Choroid plexus epithelial cell (primary cell): ENCODE measurements at regions not wholly inside any gene's neighbourhood (a gene's known extent, or its start where the extent isn't known, plus 50 kb on each side); places are given as distances from the start of the nearest gene placed in this dataset.

Source experiments
- DNase-seq: peaks from one replicate; pipeline ENCODE4 v3.0.0-alpha.2; 2010; ENCODE audit warnings: low read depth
- H3K4me3 ChIP-seq: 2 replicates; pipeline ENCODE4 v1.5.1; 2011; ENCODE audit warnings: low read depth, mild to moderate bottlenecking, control low read depth, low read length, moderate library complexity
- TF ChIP-seq, protein P1 (sequence below): conservative IDR thresholded peaks from 2 replicates; pipeline ENCODE4 v1.5.1; 2011; ENCODE audit warnings: low read depth, mild to moderate bottlenecking, control low read depth, inconsistent platforms, low read length, moderate library complexity

GRCh38 chr2:212669761-212670160 is 131.2 kb upstream of the ERBB4 start:
- TF ChIP-seq, protein P1, sequence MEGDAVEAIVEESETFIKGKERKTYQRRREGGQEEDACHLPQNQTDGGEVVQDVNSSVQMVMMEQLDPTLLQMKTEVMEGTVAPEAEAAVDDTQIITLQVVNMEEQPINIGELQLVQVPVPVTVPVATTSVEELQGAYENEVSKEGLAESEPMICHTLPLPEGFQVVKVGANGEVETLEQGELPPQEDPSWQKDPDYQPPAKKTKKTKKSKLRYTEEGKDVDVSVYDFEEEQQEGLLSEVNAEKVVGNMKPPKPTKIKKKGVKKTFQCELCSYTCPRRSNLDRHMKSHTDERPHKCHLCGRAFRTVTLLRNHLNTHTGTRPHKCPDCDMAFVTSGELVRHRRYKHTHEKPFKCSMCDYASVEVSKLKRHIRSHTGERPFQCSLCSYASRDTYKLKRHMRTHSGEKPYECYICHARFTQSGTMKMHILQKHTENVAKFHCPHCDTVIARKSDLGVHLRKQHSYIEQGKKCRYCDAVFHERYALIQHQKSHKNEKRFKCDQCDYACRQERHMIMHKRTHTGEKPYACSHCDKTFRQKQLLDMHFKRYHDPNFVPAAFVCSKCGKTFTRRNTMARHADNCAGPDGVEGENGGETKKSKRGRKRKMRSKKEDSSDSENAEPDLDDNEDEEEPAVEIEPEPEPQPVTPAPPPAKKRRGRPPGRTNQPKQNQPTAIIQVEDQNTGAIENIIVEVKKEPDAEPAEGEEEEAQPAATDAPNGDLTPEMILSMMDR = no peak
- DNase-seq = no peak
- no peak overlapping the region for H3K4me3 ChIP-seq

DNA sequence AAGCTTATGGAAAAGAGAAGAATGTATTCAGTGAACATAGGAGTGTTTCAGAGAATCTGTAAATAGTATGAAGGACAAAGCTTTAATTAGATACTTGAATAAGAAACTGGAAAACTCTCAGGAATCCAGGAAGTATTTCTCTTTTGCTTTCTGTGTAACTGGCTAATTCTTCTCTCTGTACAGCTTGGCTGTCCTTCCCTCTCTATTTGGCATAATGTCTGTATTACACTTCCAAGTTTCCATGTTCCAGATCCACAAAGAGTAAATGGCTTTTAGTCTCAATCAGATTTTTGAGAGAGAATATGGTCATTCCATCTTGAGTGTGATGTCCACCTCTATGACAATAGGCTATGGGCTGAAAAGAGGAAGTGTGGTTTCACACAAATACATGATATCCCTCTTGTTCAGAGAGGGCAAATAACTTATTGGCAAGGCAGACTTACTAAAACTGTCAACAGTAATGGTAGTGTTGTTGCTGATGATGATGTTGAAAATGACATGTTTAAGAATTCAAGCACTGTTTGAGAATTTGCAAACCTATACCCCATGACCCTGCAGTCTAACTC is 129.2 kb upstream of the ERBB4 start:
- TF ChIP-seq, protein P1 = no peak

DNA sequence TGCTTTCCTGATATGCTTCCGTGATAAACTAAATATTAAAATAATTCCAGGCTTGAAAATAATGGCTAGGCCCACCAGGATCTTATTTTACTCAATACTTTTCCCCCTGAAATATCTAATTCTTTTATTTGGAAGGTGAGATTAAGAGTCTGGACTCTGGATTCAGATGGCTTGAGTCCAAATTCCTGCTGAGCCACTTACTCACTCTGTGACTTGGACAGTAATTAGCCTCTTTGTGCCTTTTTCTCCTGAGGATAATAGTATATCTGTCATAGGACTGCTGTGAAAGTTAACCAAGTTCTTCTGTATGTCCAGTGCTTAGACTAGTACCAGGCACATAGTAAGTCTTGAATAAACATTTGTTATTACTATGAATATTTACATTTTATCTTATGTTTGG is 127.3 kb upstream of the ERBB4 start:
- peak; percentile 12 for DNase-seq
- H3K4me3 ChIP-seq = no peak overlapping the region
- TF ChIP-seq, protein P1 = no peak

More for the DNA sequence above, 129.2 kb upstream of the ERBB4 start:
- H3K4me3 ChIP-seq = no peak overlapping the region
- DNase-seq = no peak

GRCh38 chr2:212659441-212659840 is 120.8 kb upstream of the ERBB4 start:
- no peak overlapping the region for H3K4me3 ChIP-seq
- TF ChIP-seq, protein P1 = no peak
- DNase-seq = no peak

- TF ChIP-seq, protein P1 = no peak
- no peak overlapping the region for H3K4me3 ChIP-seq
- no peak for DNase-seq
These were observed 111.0 kb upstream of the ERBB4 start for GRCh38 chr2:212649646-212650045.

DNA sequence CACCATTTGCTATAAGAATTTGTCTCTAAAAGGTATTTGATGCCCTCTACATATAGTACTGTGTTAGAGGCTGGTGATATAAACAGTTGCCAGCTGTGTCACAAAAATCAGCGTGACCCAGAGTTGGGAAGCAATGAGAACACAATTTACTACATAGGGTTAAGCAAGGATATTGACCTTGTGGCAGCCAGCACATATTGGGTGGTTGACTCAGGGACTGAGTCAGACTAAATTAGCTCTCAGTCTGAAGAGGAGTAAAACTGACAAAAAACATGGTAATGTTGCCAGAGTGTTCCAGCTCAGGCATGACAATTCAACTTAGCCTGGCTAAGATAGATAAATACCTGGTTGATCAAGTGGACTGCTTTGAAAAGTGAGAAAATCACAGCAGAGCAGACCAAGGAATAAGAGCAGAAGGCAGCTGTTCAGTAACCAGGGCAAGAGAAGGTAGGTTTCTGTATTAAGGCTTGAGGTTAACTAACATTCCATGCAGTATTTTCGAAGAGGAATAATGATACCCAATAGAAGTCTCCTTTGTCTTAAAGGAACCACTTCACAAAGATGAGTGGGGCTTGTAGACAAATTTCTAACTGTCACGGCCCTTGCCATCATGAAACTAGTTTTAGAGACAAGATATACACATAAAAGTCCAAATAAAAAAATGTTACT is 108.2 kb upstream of the ERBB4 start:
- TF ChIP-seq, protein P1 = no peak
- H3K4me3 ChIP-seq = no peak overlapping the region
- peak; percentile 55 for DNase-seq
